T-cell (primary cell): ENCODE measurements at regions not wholly inside any gene's neighbourhood (a gene's known extent, or its start where the extent isn't known, plus 50 kb on each side); places are given as distances from the start of the nearest gene placed in this dataset.

Experiments
- ATAC-seq, 4 experiments: fragments of 200-7000 bp in 3 of 4; fragments of 150-1000 bp in 1 of 4; cut with Tn5 transposase; replicated peaks in 1 of 4; 1 replicate in 3 of 4; 2 replicates in 1 of 4; pipeline ENCODE4 v1.10.0; 2021; ENCODE audit warnings: moderate library complexity in 3 of 4, mild to moderate bottlenecking in 2 of 4, moderate number of reproducible peaks in 1 of 4
- CTCF ChIA-PET, 2 donors: fragments of 300-600 bp; sonication (Branson Sonifier 250); formaldehyde crosslinking; loops; one replicate each; lab custom pipeline; 2022; ENCODE audit warnings: antibody characterized with exemption in 2 of 2; lab: Charles Lee
- POLR2A ChIA-PET, 2 donors: fragments of 300-600 bp; sonication (Branson Sonifier 250); formaldehyde crosslinking; loops; one replicate each; lab custom pipeline; 2022; ENCODE audit warnings: antibody characterized with exemption in 2 of 2; lab: Charles Lee
- DNase-seq, 35 experiments: peaks; one replicate each; pipeline versions ENCODE4 v3.0.0 to v3.0.0-alpha.2; 2013 to 2023
- H3K27ac ChIP-seq: one replicate; pipeline ENCODE4 v1.5.1; 2013; ENCODE audit warnings: low read length
- H3K27me3 ChIP-seq, 2 experiments: replicated peaks in 1 of 2; 1 replicate in 1 of 2; 2 replicates in 1 of 2; pipeline versions ENCODE4 v1.6.1 to v1.7.0; 2013; ENCODE audit warnings: low read length in 1 of 2, mixed read lengths in 1 of 2; ENCODE audit not compliant: control insufficient read depth in 2 of 2, insufficient read depth in 2 of 2; ENCODE audit errors: extremely low read depth in 1 of 2
- H3K36me3 ChIP-seq, 2 donors: 1 replicate in 1 of 2; 2 replicates in 1 of 2; pipeline versions ENCODE4 v1.6.1 to v1.7.0; 2013; ENCODE audit warnings: low read length in 1 of 2; ENCODE audit not compliant: control insufficient read depth in 2 of 2, insufficient read depth in 1 of 2; ENCODE audit errors: extremely low read depth in 1 of 2
- H3K4me1 ChIP-seq, 2 experiments: 1 replicate in 1 of 2; 2 replicates in 1 of 2; pipeline versions ENCODE4 v1.6.1 to v1.7.0; 2013; ENCODE audit warnings: low read length in 2 of 2, mixed read lengths in 1 of 2; ENCODE audit not compliant: insufficient read depth in 2 of 2, control insufficient read depth in 1 of 2; ENCODE audit errors: extremely low read depth in 1 of 2
- H3K4me3 ChIP-seq, 2 donors: 1 replicate in 1 of 2; 2 replicates in 1 of 2; pipeline versions ENCODE4 v1.5.1 to v1.7.0; 2013; ENCODE audit warnings: mild to moderate bottlenecking in 2 of 2, low read length in 1 of 2, moderate library complexity in 1 of 2; ENCODE audit not compliant: control insufficient read depth in 1 of 2; ENCODE audit errors: extremely low read depth in 1 of 2
- H3K9me3 ChIP-seq: 2 replicates; pipeline ENCODE4 v1.7.0; 2013
- H3K27ac Mint-ChIP-seq, 2 donors: one replicate each; pipeline ENCODE4 v1.8.0; 2020 to 2021; ENCODE audit warnings: mild to moderate bottlenecking in 2 of 2, mixed read lengths in 2 of 2
- H3K27me3 Mint-ChIP-seq, 2 donors: one replicate each; pipeline ENCODE4 v1.8.0; 2021 to 2022; ENCODE audit warnings: mixed read lengths in 2 of 2
- H3K36me3 Mint-ChIP-seq: one replicate; pipeline ENCODE4 v1.8.0; 2021; ENCODE audit warnings: mixed read lengths
- H3K4me1 Mint-ChIP-seq, 3 donors: one replicate each; pipeline ENCODE4 v1.8.0; 2020 to 2022; ENCODE audit warnings: mixed read lengths in 3 of 3, mild to moderate bottlenecking in 1 of 3
- H3K4me3 Mint-ChIP-seq, 3 donors: one replicate each; pipeline ENCODE4 v1.8.0; 2020 to 2022; ENCODE audit warnings: mild to moderate bottlenecking in 3 of 3, mixed read lengths in 3 of 3, moderate library complexity in 3 of 3
- H3K9me3 Mint-ChIP-seq, 3 donors: one replicate each; pipeline ENCODE4 v1.8.0; 2020 to 2022; ENCODE audit warnings: mixed read lengths in 3 of 3
- WGBS: methylation state at CpG from one replicate; pipeline ENCODE4 v1.1.5; 2013; ENCODE audit warnings: missing lambda C conversion rate; ENCODE audit not compliant: insufficient coverage; 5-methylcytosine and 5-hydroxymethylcytosine counted together

GRCh38 chr12:127750076-127750840 is 516.7 kb upstream of the TMEM132C start:
- POLR2A ChIA-PET, result no interaction called here
- 91% methylated on average over 1 of the region's 8 CpGs for WGBS

GRCh38 chr12:127752802-127753201 is 514.2 kb upstream of the TMEM132C start:
- Mint-ChIP-seq H3K27ac (no peak overlapping the region), H3K4me1 (no peaks in the 10 kb centered on the region), H3K27me3 (peaks cover 0 to 2% of the 10 kb centered on the region in 2 donors), H3K9me3 (peaks cover 2 to 29% (median 11%) of the 10 kb centered on the region in 3 donors), H3K4me3 (no peak overlapping the region), H3K36me3 (no peaks in the 10 kb centered on the region)
- Histone ChIP-seq H3K27ac (no peak overlapping the region), H3K4me3 (no peak overlapping the region), H3K9me3 (no peaks in the 10 kb centered on the region), H3K27me3 (no peaks in the 10 kb centered on the region), H3K36me3 (no peaks in the 10 kb centered on the region), H3K4me1 (no peaks in the 10 kb centered on the region)
- ChIA-PET POLR2A (no interaction called here), CTCF (no interaction called here)
- WGBS, result 88% methylated on average over 1 of the region's 1 CpG
- DNase-seq, result no peak
- no peak for ATAC-seq

More at GRCh38 chr12:127750076-127750840, 516.7 kb upstream of the TMEM132C start:
- no peak overlapping the region for H3K4me3 Mint-ChIP-seq
- DNase-seq, result no peak
- CTCF ChIA-PET, result no interaction called here
- Histone ChIP-seq H3K4me3 (no peak overlapping the region), H3K9me3 (no peaks in the 10 kb centered on the region), H3K36me3 (no peaks in the 10 kb centered on the region), H3K27ac (no peak overlapping the region), H3K4me1 (no peaks in the 10 kb centered on the region), H3K27me3 (no peaks in the 10 kb centered on the region)
- no peak for ATAC-seq
- peaks cover 0 to 2% of the 10 kb centered on the region in 2 donors for H3K27me3 Mint-ChIP-seq
- H3K36me3 Mint-ChIP-seq, result no peaks in the 10 kb centered on the region
- peaks cover 0 to 19% (median 15%) of the 10 kb centered on the region in 3 donors for H3K9me3 Mint-ChIP-seq
- no peak overlapping the region for H3K27ac Mint-ChIP-seq
- H3K4me1 Mint-ChIP-seq, result no peaks in the 10 kb centered on the region

- ATAC-seq, result no peak
- Mint-ChIP-seq H3K9me3 (peaks cover 17 to 31% (median 21%) of the 10 kb centered on the region in 3 donors), H3K4me3 (no peak overlapping the region), H3K27me3 (no peaks in the 10 kb centered on the region), H3K27ac (no peak overlapping the region), H3K4me1 (no peaks in the 10 kb centered on the region), H3K36me3 (no peaks in the 10 kb centered on the region)
- ChIA-PET POLR2A (no interaction called here), CTCF (no interaction called here)
- no peaks in the 10 kb centered on the region for H3K9me3 ChIP-seq
- no peak overlapping the region for H3K4me3 ChIP-seq
- no peak for DNase-seq
- H3K27me3 ChIP-seq, result no peaks in the 10 kb centered on the region
- WGBS, result 93% methylated on average over 3 of the region's 14 CpGs
- H3K4me1 ChIP-seq, result no peaks in the 10 kb centered on the region
- no peak overlapping the region for H3K27ac ChIP-seq
- H3K36me3 ChIP-seq, result no peaks in the 10 kb centered on the region
These were observed 506.6 kb upstream of the TMEM132C start for GRCh38 chr12:127760357-127760756.

GRCh38 chr12:127760996-127761395 is 506.0 kb upstream of the TMEM132C start:
- Mint-ChIP-seq H3K4me3 (no peak overlapping the region), H3K4me1 (no peaks in the 10 kb centered on the region), H3K36me3 (no peaks in the 10 kb centered on the region), H3K9me3 (peaks cover 17 to 31% (median 21%) of the 10 kb centered on the region in 3 donors), H3K27ac (no peak overlapping the region), H3K27me3 (no peaks in the 10 kb centered on the region)
- Histone ChIP-seq H3K36me3 (no peaks in the 10 kb centered on the region), H3K4me3 (no peak overlapping the region), H3K4me1 (no peaks in the 10 kb centered on the region), H3K27me3 (no peaks in the 10 kb centered on the region), H3K27ac (no peak overlapping the region), H3K9me3 (no peaks in the 10 kb centered on the region)
- WGBS, result 89% methylated on average over 15 of the region's 22 CpGs
- ATAC-seq (no peak), DNase-seq (no peak)
- CTCF ChIA-PET, result no interaction called here
- POLR2A ChIA-PET, result no interaction called here

GRCh38 chr12:127761880-127762279 is 505.1 kb upstream of the TMEM132C start:
- no peak overlapping the region for H3K27ac ChIP-seq
- no peaks in the 10 kb centered on the region for H3K27me3 ChIP-seq
- DNase-seq (no peak), ATAC-seq (no peak)
- 17% methylated on average over 2 of the region's 10 CpGs for WGBS
- Mint-ChIP-seq H3K36me3 (no peaks in the 10 kb centered on the region), H3K4me3 (no peak overlapping the region), H3K9me3 (peaks cover 15 to 23% (median 23%) of the 10 kb centered on the region in 3 donors), H3K27ac (no peak overlapping the region), H3K4me1 (no peaks in the 10 kb centered on the region), H3K27me3 (no peaks in the 10 kb centered on the region)
- no peak overlapping the region for H3K4me3 ChIP-seq
- no peaks in the 10 kb centered on the region for H3K9me3 ChIP-seq
- H3K36me3 ChIP-seq, result no peaks in the 10 kb centered on the region
- ChIA-PET CTCF (no interaction called here), POLR2A (no interaction called here)
- no peaks in the 10 kb centered on the region for H3K4me1 ChIP-seq

GRCh38 chr12:127767656-127768055 is 499.3 kb upstream of the TMEM132C start:
- ATAC-seq, result no peak
- CTCF ChIA-PET, result no interaction called here
- H3K4me3 Mint-ChIP-seq, result no peak overlapping the region
- H3K27ac ChIP-seq, result no peak overlapping the region
- H3K27me3 Mint-ChIP-seq, result no peaks in the 10 kb centered on the region
- no peaks in the 10 kb centered on the region for H3K4me1 ChIP-seq
- no peaks in the 10 kb centered on the region for H3K36me3 Mint-ChIP-seq
- WGBS, result no CpG with 5 or more reads among the region's 1 CpG
- DNase-seq, result no peak
- no peaks in the 10 kb centered on the region for H3K36me3 ChIP-seq
- no peaks in the 10 kb centered on the region for H3K9me3 ChIP-seq
- no peaks in the 10 kb centered on the region for H3K27me3 ChIP-seq
- H3K4me1 Mint-ChIP-seq, result no peaks in the 10 kb centered on the region
- peaks cover 10 to 21% (median 17%) of the 10 kb centered on the region in 3 donors for H3K9me3 Mint-ChIP-seq
- no peak overlapping the region for H3K27ac Mint-ChIP-seq
- POLR2A ChIA-PET, result no interaction called here
- no peak overlapping the region for H3K4me3 ChIP-seq
